IgD-negative memory B cell (primary cell): ENCODE measurements at regions not wholly inside any gene's neighbourhood (a gene's known extent, or its start where the extent isn't known, plus 50 kb on each side); places are given as distances from the start of the nearest gene placed in this dataset.
"Not testable (repeated sequence)": the region's sequence is repeated elsewhere in the genome, so short reads cannot be mapped to it uniquely, and the experiment has no call there.

ENCODE experiments used
- H3K27ac Mint-ChIP-seq, 3 donors: one replicate each; pipeline ENCODE4 v1.8.0; 2020 to 2022; ENCODE audit warnings: mild to moderate bottlenecking in 3 of 3, mixed read lengths in 3 of 3, moderate library complexity in 1 of 3
- H3K27me3 Mint-ChIP-seq: one replicate; pipeline ENCODE4 v1.8.0; 2021; ENCODE audit warnings: mixed read lengths
- H3K36me3 Mint-ChIP-seq: one replicate; pipeline ENCODE4 v1.8.0; 2020; ENCODE audit warnings: mild to moderate bottlenecking, mixed read lengths
- H3K4me1 Mint-ChIP-seq, 3 donors: one replicate each; pipeline ENCODE4 v1.8.0; 2020 to 2022; ENCODE audit warnings: mixed read lengths in 3 of 3, mild to moderate bottlenecking in 1 of 3
- H3K4me3 Mint-ChIP-seq, 4 donors: one replicate each; pipeline ENCODE4 v1.8.0; 2020 to 2022; ENCODE audit warnings: mild to moderate bottlenecking in 4 of 4, mixed read lengths in 4 of 4, moderate library complexity in 3 of 4
- H3K9me3 Mint-ChIP-seq, 3 donors: one replicate each; pipeline ENCODE4 v1.8.0; 2020 to 2021; ENCODE audit warnings: mixed read lengths in 3 of 3, mild to moderate bottlenecking in 1 of 3

GRCh38 chr2:57376985-57377384, 669.6 kb upstream of the VRK2 start:
- H3K4me1 Mint-ChIP-seq: no peaks in the 10 kb centered on the region
- H3K27me3 Mint-ChIP-seq: no peaks in the 10 kb centered on the region
- H3K36me3 Mint-ChIP-seq: no peaks in the 10 kb centered on the region
- H3K4me3 Mint-ChIP-seq: no peak overlapping the region
- H3K9me3 Mint-ChIP-seq: no peaks in the 10 kb centered on the region
- H3K27ac Mint-ChIP-seq: no peak overlapping the region

GRCh38 chr2:57386305-57386704, 660.3 kb upstream of the VRK2 start:
- H3K4me3 Mint-ChIP-seq: no peak overlapping the region
- H3K36me3 Mint-ChIP-seq: peaks cover 2% of the 10 kb centered on the region
- no peak overlapping the region for H3K27ac Mint-ChIP-seq
- H3K4me1 Mint-ChIP-seq: no peaks in the 10 kb centered on the region
- H3K27me3 Mint-ChIP-seq: no peaks in the 10 kb centered on the region
- peaks cover 1 to 12% (median 4%) of the 10 kb centered on the region in 3 donors for H3K9me3 Mint-ChIP-seq

DNA sequence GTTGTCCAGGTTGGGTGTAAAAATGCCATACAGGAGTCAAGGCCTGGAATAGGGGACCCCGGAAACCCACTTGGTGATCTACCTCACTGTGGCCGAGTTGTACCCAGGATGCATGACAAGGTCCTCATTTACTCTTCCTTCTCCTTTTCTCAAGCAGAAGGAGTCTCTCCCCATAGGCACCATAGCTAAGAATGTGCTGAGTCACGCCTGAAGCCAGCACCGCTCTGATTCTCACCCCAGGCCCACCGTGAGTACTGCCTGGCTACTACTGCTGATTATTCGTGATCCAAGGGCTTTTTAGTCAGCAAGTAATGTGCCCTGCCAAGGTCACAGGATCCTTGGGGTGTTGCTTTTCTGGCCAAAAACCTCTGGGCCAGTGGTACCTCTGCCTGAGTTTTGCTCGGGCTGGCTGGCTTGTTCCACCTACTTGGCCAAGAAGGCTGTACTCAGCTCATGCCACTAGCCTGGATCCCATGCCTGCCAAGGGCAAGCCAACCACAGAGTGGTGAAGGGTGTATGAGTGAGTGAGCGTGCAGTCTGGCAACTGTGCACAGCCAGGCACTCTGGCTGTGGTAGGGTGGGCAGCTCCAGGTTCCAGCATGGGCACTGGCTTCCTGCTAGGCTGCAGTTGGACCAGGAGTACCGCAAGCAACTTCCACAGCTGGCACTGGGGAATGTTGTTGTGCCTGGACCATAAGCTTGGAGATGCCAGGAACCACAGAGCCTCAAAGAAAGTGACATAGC, 650.1 kb upstream of the VRK2 start:
- H3K27ac Mint-ChIP-seq: no peak overlapping the region
- no peaks in the 10 kb centered on the region for H3K27me3 Mint-ChIP-seq
- no peaks in the 10 kb centered on the region for H3K4me1 Mint-ChIP-seq
- peaks cover 0 to 2% (median 2%) of the 10 kb centered on the region in 3 donors for H3K9me3 Mint-ChIP-seq
- no peak overlapping the region for H3K4me3 Mint-ChIP-seq
- H3K36me3 Mint-ChIP-seq: no peaks in the 10 kb centered on the region

- Mint-ChIP-seq H3K4me3 (no peak overlapping the region), H3K9me3 (peaks cover 0 to 2% (median 0%) of the 10 kb centered on the region in 3 donors), H3K4me1 (no peaks in the 10 kb centered on the region), H3K27ac (no peak overlapping the region), H3K36me3 (no peaks in the 10 kb centered on the region), H3K27me3 (no peaks in the 10 kb centered on the region)
Measured at GRCh38 chr2:57397550-57398360, 648.9 kb upstream of the VRK2 start.

DNA sequence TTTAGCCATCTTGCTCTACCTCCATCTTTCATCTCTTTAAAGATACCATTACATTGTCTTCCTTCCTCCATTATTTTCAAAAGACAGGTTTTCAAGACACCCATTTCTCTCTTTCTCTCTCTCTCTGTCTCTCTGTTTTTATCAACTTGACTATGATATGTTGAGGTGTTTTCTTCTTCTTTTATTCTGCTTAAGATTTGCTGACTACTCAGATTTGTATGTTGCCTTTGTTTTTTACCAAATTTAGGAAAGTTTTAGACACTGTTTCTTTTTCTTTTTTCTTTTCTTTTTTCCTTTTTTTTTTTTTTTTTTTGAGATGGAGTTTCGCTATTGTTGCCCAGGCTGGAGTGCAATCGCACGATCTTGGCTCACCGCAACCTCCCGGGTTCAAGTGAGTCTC, 647.5 kb upstream of the VRK2 start:
- no peak overlapping the region for H3K4me3 Mint-ChIP-seq
- H3K27me3 Mint-ChIP-seq: no peaks in the 10 kb centered on the region
- no peak overlapping the region for H3K27ac Mint-ChIP-seq
- H3K36me3 Mint-ChIP-seq: no peaks in the 10 kb centered on the region
- H3K4me1 Mint-ChIP-seq: no peaks in the 10 kb centered on the region
- peaks cover 0 to 2% (median 0%) of the 10 kb centered on the region in 3 donors for H3K9me3 Mint-ChIP-seq

DNA sequence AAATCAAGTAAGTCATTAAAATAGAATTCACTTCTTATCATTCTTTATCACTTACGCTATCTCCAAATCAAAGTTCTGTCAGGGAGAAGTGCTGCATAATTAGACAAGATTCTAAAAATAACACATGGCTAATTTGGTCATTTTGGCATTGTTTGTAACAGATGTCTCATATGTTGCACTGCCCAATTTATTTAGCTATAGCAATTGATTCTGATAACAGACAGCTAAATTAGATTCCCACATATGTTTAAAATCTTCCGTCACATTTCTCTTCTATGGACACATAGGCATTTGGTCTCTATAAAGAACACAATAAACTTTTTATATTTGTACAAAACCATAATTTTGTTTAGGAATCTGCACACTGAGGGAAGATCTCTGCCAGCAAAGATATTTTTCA, 644.5 kb upstream of the VRK2 start:
- H3K36me3 Mint-ChIP-seq: peaks cover 1% of the 10 kb centered on the region
- H3K9me3 Mint-ChIP-seq: peaks cover 0 to 2% (median 0%) of the 10 kb centered on the region in 3 donors
- H3K4me1 Mint-ChIP-seq: no peaks in the 10 kb centered on the region
- H3K27ac Mint-ChIP-seq: no peak overlapping the region
- H3K4me3 Mint-ChIP-seq: no peak overlapping the region
- H3K27me3 Mint-ChIP-seq: no peaks in the 10 kb centered on the region

DNA sequence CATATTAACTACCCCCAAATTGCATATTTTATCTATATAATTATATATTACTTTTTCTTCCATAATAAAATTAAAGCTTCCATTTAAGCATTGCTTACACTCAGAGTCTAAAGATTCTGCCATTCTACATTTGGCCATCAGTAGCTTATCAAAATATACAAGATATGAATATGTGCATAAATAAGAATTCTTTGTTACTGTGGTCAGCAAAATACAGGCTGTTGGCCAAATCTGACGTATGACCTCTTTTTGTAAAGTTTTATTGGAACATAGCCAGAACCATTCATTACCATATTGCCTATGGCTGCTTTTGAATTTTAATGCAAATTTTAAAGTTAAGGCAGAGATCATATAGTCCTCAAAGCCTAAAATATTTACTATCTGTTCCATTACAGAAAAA, 643.9 kb upstream of the VRK2 start:
- H3K27ac Mint-ChIP-seq: no peak overlapping the region
- no peak overlapping the region for H3K4me3 Mint-ChIP-seq

GRCh38 chr2:57407772-57408201, 638.8 kb upstream of the VRK2 start:
- Mint-ChIP-seq H3K27ac (no peak overlapping the region), H3K27me3 (no peaks in the 10 kb centered on the region), H3K4me3 (no peak overlapping the region), H3K4me1 (no peaks in the 10 kb centered on the region), H3K36me3 (peaks cover 1% of the 10 kb centered on the region), H3K9me3 (peaks cover 4 to 6% (median 5%) of the 10 kb centered on the region in 3 donors)

More for the DNA sequence above, 643.9 kb upstream of the VRK2 start:
- Mint-ChIP-seq H3K9me3 (peaks cover 0 to 2% (median 0%) of the 10 kb centered on the region in 3 donors), H3K4me1 (no peaks in the 10 kb centered on the region), H3K27me3 (no peaks in the 10 kb centered on the region), H3K36me3 (peaks cover 1% of the 10 kb centered on the region)

DNA sequence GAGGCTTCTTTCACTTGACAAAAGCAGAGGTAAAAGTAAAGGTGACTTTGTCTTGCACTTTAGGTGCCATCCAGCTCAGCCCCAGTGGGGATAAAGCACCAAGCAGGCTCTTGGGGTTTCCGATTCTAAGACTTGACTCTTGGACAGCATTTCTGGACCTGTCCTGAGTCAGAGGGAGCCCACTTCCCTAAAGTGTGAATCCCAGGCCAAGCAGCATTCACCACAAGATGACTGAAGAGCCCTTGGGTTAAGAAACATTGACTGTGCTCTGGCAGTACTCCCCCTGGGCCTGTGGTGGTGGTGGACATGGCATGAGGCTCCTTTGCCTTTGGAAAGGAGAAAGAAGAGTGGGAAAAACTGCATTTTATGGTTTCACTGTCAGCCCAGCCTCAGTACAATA, 638.0 kb upstream of the VRK2 start:
- Mint-ChIP-seq H3K27ac (no peak overlapping the region), H3K9me3 (peaks cover 5 to 10% (median 6%) of the 10 kb centered on the region in 3 donors), H3K4me1 (no peaks in the 10 kb centered on the region), H3K27me3 (no peaks in the 10 kb centered on the region), H3K36me3 (peaks cover 1% of the 10 kb centered on the region), H3K4me3 (no peak overlapping the region)

- H3K4me1 Mint-ChIP-seq: no peaks in the 10 kb centered on the region
- no peaks in the 10 kb centered on the region for H3K27me3 Mint-ChIP-seq
- H3K27ac Mint-ChIP-seq: no peak overlapping the region
- peaks cover 2 to 14% (median 6%) of the 10 kb centered on the region in 3 donors for H3K9me3 Mint-ChIP-seq
- H3K36me3 Mint-ChIP-seq: no peaks in the 10 kb centered on the region
- no peak overlapping the region for H3K4me3 Mint-ChIP-seq
Measured at GRCh38 chr2:57417007-57417406, 629.6 kb upstream of the VRK2 start.

- not testable (repeated sequence) for H3K4me3 Mint-ChIP-seq, H3K4me1 Mint-ChIP-seq, H3K27ac Mint-ChIP-seq, H3K9me3 Mint-ChIP-seq, H3K36me3 Mint-ChIP-seq, H3K27me3 Mint-ChIP-seq
Measured at GRCh38 chr2:57418859-57419346, 627.7 kb upstream of the VRK2 start.

- H3K4me1 Mint-ChIP-seq: no peaks in the 10 kb centered on the region
- H3K27ac Mint-ChIP-seq: no peak overlapping the region
- no peaks in the 10 kb centered on the region for H3K27me3 Mint-ChIP-seq
- no peak overlapping the region for H3K4me3 Mint-ChIP-seq
- peaks cover 0 to 2% (median 0%) of the 10 kb centered on the region in 3 donors for H3K9me3 Mint-ChIP-seq
- H3K36me3 Mint-ChIP-seq: peaks cover 2% of the 10 kb centered on the region
Measured at GRCh38 chr2:57429831-57430230, 616.8 kb upstream of the VRK2 start.

GRCh38 chr2:57432528-57432927, 614.1 kb upstream of the VRK2 start:
- peaks cover 2% of the 10 kb centered on the region for H3K36me3 Mint-ChIP-seq
- no peak overlapping the region for H3K4me3 Mint-ChIP-seq

DNA sequence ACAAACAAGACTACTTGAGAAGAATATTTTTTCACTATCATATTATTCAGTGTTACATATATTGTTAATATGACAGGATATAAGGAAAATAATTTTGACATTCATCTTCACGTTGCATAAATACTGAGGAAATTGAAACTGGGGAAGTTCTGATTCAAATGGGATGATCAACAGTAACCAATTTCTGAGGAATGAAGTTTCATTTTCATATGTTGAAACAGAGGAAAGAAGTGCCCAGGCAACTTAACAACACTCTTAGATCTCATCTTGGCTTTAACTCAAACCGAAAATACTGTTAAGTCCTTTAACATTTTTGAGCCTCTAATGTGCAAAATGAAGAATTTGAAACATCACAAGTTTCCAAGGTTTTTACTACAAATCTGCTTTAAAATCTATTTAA, 612.2 kb upstream of the VRK2 start:
- H3K9me3 Mint-ChIP-seq: no peaks in the 10 kb centered on the region
- no peaks in the 10 kb centered on the region for H3K27me3 Mint-ChIP-seq
- H3K4me1 Mint-ChIP-seq: no peaks in the 10 kb centered on the region
- H3K4me3 Mint-ChIP-seq: no peak overlapping the region
- peaks cover 2% of the 10 kb centered on the region for H3K36me3 Mint-ChIP-seq
- no peak overlapping the region for H3K27ac Mint-ChIP-seq

More at GRCh38 chr2:57432528-57432927, 614.1 kb upstream of the VRK2 start:
- Mint-ChIP-seq H3K9me3 (peaks cover 0 to 2% (median 0%) of the 10 kb centered on the region in 3 donors), H3K27ac (no peak overlapping the region), H3K27me3 (no peaks in the 10 kb centered on the region), H3K4me1 (no peaks in the 10 kb centered on the region)

DNA sequence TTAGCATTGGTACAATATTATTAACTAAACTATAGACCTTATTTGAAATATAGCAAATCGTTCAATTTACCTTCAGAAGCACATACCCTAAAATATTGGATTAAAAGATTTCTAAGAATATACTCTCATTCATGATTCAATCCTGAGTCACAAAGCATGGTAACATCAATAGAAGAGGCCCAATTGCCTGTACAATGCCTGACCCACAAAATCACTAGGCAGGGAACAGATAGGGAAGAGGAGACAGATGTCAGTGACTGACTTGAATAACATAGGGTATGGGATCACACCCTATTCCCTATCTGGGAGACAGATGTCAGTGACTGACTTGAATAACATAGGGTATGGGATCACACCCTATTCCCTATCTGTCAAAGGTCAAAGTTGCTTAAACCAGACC, 611.6 kb upstream of the VRK2 start:
- Mint-ChIP-seq H3K4me3 (no peak overlapping the region), H3K27ac (no peak overlapping the region), H3K4me1 (no peaks in the 10 kb centered on the region), H3K27me3 (no peaks in the 10 kb centered on the region), H3K9me3 (no peaks in the 10 kb centered on the region), H3K36me3 (peaks cover 3% of the 10 kb centered on the region)
